ENCODE measurements at regions not wholly inside any gene's neighbourhood (a gene's known extent, or its start where the extent isn't known, plus 50 kb on each side); places are given as distances from the start of the nearest gene placed in this dataset.

DNA sequence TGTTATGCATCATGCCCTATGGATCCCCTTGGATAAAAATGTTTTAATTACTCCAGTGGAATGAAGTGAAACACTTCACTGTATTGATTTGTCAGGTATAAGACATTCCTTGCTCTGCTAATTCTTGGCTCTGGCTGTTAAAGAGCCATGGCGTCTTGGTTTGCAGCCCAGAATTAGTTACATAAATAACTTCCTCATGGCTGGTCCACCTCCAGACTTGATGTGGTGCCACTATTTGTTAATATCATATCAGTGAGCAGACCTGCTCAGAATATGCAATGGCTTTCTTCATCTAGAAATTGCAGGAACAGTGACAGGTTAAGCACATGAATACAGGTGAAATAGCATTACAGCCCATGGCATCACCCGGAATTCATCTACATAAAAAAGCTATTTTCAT lies 446.9 kb upstream of the GRIN3A start:
- TF ChIP-seq, protein P1, sequence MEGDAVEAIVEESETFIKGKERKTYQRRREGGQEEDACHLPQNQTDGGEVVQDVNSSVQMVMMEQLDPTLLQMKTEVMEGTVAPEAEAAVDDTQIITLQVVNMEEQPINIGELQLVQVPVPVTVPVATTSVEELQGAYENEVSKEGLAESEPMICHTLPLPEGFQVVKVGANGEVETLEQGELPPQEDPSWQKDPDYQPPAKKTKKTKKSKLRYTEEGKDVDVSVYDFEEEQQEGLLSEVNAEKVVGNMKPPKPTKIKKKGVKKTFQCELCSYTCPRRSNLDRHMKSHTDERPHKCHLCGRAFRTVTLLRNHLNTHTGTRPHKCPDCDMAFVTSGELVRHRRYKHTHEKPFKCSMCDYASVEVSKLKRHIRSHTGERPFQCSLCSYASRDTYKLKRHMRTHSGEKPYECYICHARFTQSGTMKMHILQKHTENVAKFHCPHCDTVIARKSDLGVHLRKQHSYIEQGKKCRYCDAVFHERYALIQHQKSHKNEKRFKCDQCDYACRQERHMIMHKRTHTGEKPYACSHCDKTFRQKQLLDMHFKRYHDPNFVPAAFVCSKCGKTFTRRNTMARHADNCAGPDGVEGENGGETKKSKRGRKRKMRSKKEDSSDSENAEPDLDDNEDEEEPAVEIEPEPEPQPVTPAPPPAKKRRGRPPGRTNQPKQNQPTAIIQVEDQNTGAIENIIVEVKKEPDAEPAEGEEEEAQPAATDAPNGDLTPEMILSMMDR (IDR thresholded peaks at IDR 0.05; ENCODE audit: insufficient read depth, low read length, poor library complexity, severe bottlenecking), result no peak
- TF ChIP-seq EZH2phosphoT487 (conservative IDR thresholded peaks at IDR 0.05; ENCODE audit: low read length), result no peak
